ENCODE measurements at regions not wholly inside any gene's neighbourhood (a gene's known extent, or its start where the extent isn't known, plus 50 kb on each side); places are given as distances from the start of the nearest gene placed in this dataset.
A peak's percentile ranks its signal among the peaks of the same experiment; 100 is the strongest.

DNA sequence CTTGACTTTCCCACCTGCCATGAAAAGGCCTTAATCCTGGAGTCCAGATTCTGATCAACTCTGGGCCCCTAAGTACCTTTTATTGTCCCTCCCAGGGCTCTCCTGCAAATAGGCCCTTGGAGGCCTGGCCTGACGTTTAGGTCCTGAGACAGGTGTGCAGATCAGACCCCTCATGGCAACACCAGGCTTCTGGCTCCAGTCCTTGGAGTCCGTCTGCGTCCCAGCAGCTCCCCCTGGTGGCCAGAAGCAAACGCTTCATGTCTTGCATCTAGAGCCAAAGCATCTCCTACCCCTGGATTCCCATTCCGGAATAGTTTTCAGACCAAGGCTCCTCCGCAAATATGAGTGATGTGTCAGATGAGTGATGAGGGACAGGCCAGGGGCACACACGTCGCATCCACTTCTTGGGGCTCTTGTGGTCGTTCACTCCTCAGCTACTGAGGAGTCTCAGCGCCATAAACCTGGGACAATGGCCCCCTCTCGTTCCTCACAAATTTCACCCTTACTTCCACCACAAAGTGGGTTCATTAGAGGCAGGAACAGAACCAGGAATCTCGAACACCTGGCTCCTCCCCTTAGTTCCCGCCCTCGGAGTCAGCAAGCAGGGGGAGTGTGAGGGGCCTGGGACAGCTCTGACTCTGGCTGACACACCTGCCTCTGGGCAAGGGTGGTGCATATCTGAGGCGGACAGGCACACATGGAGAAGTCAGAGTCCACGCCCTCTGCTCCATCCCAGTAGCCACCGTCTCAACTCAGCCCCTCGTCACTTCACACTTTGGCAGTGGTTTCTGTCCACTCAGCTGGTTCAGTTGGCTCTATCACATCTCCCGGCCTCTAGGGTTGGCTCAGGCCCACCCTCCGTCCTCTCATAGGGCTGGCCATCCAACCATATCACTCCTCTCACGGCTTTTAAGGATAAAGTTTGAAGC, 77.9 kb upstream of the PWP1 start (continued):
- TF ChIP-seq, protein P1, sequence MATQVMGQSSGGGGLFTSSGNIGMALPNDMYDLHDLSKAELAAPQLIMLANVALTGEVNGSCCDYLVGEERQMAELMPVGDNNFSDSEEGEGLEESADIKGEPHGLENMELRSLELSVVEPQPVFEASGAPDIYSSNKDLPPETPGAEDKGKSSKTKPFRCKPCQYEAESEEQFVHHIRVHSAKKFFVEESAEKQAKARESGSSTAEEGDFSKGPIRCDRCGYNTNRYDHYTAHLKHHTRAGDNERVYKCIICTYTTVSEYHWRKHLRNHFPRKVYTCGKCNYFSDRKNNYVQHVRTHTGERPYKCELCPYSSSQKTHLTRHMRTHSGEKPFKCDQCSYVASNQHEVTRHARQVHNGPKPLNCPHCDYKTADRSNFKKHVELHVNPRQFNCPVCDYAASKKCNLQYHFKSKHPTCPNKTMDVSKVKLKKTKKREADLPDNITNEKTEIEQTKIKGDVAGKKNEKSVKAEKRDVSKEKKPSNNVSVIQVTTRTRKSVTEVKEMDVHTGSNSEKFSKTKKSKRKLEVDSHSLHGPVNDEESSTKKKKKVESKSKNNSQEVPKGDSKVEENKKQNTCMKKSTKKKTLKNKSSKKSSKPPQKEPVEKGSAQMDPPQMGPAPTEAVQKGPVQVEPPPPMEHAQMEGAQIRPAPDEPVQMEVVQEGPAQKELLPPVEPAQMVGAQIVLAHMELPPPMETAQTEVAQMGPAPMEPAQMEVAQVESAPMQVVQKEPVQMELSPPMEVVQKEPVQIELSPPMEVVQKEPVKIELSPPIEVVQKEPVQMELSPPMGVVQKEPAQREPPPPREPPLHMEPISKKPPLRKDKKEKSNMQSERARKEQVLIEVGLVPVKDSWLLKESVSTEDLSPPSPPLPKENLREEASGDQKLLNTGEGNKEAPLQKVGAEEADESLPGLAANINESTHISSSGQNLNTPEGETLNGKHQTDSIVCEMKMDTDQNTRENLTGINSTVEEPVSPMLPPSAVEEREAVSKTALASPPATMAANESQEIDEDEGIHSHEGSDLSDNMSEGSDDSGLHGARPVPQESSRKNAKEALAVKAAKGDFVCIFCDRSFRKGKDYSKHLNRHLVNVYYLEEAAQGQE (IDR thresholded peaks at IDR 0.05; ENCODE audit: borderline replicate concordance) = peak; percentile 57; the same call in 1 of the 2 replicates
- TF ChIP-seq, protein P1 (CRISPR knock-in tag; IDR thresholded peaks at IDR 0.05; ENCODE audit: low read depth) = no peak
- TF ChIP-seq LARP7 (IDR thresholded peaks at IDR 0.05) = no peak
- no peak for TF ChIP-seq FOXK2 (conservative IDR thresholded peaks at IDR 0.05 in 1 of 2, IDR thresholded peaks at IDR 0.05 in 1 of 2; ENCODE audit: low read depth in 2 of 2)
- TF ChIP-seq TAL1 (IDR thresholded peaks at IDR 0.05) = no peak
- TF ChIP-seq POLR2AphosphoS2 (IDR thresholded peaks at IDR 0.05; ENCODE audit: low read length) = no peak
- no peak for TF ChIP-seq EZH2 (IDR thresholded peaks at IDR 0.05; ENCODE audit: borderline replicate concordance, low read depth, low read length)
- TF ChIP-seq ZBED1 (IDR thresholded peaks at IDR 0.05) = no peak
- TF ChIP-seq, protein P2, sequence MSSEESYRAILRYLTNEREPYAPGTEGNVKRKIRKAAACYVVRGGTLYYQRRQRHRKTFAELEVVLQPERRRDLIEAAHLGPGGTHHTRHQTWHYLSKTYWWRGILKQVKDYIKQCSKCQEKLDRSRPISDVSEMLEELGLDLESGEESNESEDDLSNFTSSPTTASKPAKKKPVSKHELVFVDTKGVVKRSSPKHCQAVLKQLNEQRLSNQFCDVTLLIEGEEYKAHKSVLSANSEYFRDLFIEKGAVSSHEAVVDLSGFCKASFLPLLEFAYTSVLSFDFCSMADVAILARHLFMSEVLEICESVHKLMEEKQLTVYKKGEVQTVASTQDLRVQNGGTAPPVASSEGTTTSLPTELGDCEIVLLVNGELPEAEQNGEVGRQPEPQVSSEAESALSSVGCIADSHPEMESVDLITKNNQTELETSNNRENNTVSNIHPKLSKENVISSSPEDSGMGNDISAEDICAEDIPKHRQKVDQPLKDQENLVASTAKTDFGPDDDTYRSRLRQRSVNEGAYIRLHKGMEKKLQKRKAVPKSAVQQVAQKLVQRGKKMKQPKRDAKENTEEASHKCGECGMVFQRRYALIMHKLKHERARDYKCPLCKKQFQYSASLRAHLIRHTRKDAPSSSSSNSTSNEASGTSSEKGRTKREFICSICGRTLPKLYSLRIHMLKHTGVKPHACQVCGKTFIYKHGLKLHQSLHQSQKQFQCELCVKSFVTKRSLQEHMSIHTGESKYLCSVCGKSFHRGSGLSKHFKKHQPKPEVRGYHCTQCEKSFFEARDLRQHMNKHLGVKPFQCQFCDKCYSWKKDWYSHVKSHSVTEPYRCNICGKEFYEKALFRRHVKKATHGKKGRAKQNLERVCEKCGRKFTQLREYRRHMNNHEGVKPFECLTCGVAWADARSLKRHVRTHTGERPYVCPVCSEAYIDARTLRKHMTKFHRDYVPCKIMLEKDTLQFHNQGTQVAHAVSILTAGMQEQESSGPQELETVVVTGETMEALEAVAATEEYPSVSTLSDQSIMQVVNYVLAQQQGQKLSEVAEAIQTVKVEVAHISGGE (CRISPR knock-in tag; IDR thresholded peaks at IDR 0.05) = no peak
- TF ChIP-seq ZC3H11A (IDR thresholded peaks at IDR 0.05; ENCODE audit: low read depth, low read length) = no peak
- no peak for TF ChIP-seq ZNF445 (CRISPR knock-in tag; IDR thresholded peaks at IDR 0.05; ENCODE audit: low read depth)
- no peak for TF ChIP-seq SAP30 (IDR thresholded peaks at IDR 0.05; ENCODE audit: borderline replicate concordance, insufficient read depth, low read depth, low read length, poor library complexity, severe bottlenecking)
- TF ChIP-seq, protein P3, sequence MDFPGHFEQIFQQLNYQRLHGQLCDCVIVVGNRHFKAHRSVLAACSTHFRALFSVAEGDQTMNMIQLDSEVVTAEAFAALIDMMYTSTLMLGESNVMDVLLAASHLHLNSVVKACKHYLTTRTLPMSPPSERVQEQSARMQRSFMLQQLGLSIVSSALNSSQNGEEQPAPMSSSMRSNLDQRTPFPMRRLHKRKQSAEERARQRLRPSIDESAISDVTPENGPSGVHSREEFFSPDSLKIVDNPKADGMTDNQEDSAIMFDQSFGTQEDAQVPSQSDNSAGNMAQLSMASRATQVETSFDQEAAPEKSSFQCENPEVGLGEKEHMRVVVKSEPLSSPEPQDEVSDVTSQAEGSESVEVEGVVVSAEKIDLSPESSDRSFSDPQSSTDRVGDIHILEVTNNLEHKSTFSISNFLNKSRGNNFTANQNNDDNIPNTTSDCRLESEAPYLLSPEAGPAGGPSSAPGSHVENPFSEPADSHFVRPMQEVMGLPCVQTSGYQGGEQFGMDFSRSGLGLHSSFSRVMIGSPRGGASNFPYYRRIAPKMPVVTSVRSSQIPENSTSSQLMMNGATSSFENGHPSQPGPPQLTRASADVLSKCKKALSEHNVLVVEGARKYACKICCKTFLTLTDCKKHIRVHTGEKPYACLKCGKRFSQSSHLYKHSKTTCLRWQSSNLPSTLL (IDR thresholded peaks at IDR 0.05) = no peak
